SU-DHL-6 (cell line): ENCODE measurements at regions not wholly inside any gene's neighbourhood (a gene's known extent, or its start where the extent isn't known, plus 50 kb on each side); places are given as distances from the start of the nearest gene placed in this dataset.

ENCODE experiments used
- EZH2phosphoT487 ChIP-seq: fragments of 200-600 bp; sonication (generic), shearing (Covaris generic); conservative IDR thresholded peaks from 2 replicates; pipeline ENCODE4 v1.6.1; 2018; ENCODE audit warnings: mild to moderate bottlenecking, antibody characterized with exemption, low read length, moderate library complexity, mixed read lengths
- TF ChIP-seq, protein P1 (sequence below): fragments of 200-600 bp; sonication (generic); IDR thresholded peaks from one replicate; pipeline ENCODE4 v1.5.1; 2017; ENCODE audit warnings: antibody characterized with exemption, mild to moderate bottlenecking, low read length, moderate library complexity; ENCODE audit not compliant: insufficient read depth, poor library complexity, severe bottlenecking

DNA sequence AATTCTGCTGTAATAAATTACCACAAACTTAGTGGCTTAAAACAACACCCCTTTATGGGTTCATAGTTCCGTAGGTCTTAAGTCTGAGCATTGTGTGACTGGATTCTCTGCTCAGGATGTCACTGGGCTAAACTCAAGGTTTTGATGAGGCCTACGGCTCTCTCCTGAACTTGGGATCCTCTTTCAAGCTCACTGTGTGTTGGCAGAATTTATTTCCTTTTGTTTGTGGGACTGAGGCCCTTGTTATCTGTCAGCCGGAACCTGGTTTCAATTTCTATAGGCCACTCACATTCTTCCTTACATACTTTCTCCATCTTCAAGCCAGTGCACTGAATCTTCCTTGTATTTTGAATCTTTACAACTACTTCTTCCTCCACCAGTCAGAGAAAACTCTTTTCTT, 290.2 kb downstream of the AKAIN1 start:
- TF ChIP-seq, protein P1, sequence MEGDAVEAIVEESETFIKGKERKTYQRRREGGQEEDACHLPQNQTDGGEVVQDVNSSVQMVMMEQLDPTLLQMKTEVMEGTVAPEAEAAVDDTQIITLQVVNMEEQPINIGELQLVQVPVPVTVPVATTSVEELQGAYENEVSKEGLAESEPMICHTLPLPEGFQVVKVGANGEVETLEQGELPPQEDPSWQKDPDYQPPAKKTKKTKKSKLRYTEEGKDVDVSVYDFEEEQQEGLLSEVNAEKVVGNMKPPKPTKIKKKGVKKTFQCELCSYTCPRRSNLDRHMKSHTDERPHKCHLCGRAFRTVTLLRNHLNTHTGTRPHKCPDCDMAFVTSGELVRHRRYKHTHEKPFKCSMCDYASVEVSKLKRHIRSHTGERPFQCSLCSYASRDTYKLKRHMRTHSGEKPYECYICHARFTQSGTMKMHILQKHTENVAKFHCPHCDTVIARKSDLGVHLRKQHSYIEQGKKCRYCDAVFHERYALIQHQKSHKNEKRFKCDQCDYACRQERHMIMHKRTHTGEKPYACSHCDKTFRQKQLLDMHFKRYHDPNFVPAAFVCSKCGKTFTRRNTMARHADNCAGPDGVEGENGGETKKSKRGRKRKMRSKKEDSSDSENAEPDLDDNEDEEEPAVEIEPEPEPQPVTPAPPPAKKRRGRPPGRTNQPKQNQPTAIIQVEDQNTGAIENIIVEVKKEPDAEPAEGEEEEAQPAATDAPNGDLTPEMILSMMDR: no peak
- TF ChIP-seq EZH2phosphoT487: no peak
